Breast epithelium (tissue), 4 donors: ENCODE measurements at regions not wholly inside any gene's neighbourhood (a gene's known extent, or its start where the extent isn't known, plus 50 kb on each side); places are given as distances from the start of the nearest gene placed in this dataset.

Experiments used
- DNase-seq, 2 donors: peaks; one replicate each; pipeline ENCODE4 v3.0.0-alpha.2; 2019; ENCODE audit warnings: low spot score in 2 of 2
- H3K27ac ChIP-seq, 2 donors: fragments of 200-600 bp; sonication (generic) in 1 of 2; one replicate each; pipeline ENCODE4 v1.5.1; 2016 to 2019; ENCODE audit warnings: mild to moderate bottlenecking in 1 of 2
- H3K27me3 ChIP-seq, 2 donors: fragments of 200-600 bp; sonication (generic) in 1 of 2; one replicate each; pipeline versions ENCODE4 v1.5.1 to v1.6.0; 2017 to 2019; ENCODE audit warnings: control low read depth in 1 of 2, mild to moderate bottlenecking in 1 of 2
- H3K36me3 ChIP-seq: fragments of 200-600 bp; one replicate; pipeline ENCODE4 v1.5.1; 2019
- H3K4me1 ChIP-seq, 2 donors: fragments of 200-600 bp; sonication (generic); one replicate each; pipeline ENCODE4 v1.5.1; 2016 to 2019; ENCODE audit warnings: control low read depth in 1 of 2
- H3K4me3 ChIP-seq, 3 donors: fragments of 200-600 bp; sonication (generic); 1 replicate in 2 of 3; 2 replicates in 1 of 3; pipeline ENCODE4 v1.5.1; 2016 to 2019; ENCODE audit warnings: mild to moderate bottlenecking in 3 of 3, moderate library complexity in 2 of 3
- H3K9me3 ChIP-seq, 2 donors: fragments of 200-600 bp; sonication (generic) in 1 of 2; one replicate each; pipeline ENCODE4 v1.5.1; 2016 to 2019; ENCODE audit warnings: control low read depth in 1 of 2
- POLR2A ChIP-seq: fragments of 450-650 bp; IDR thresholded peaks from one replicate; pipeline ENCODE4 v1.6.1; 2016; ENCODE audit warnings: antibody characterized with exemption, mild to moderate bottlenecking, moderate library complexity
- POLR2AphosphoS5 ChIP-seq, 3 donors: sonication (generic); formaldehyde crosslinking; IDR thresholded peaks; one replicate each; pipeline ENCODE4 v1.6.1; 2017; ENCODE audit warnings: antibody characterized with exemption in 3 of 3
- intact Hi-C: fragments of 100-400 bp; cut with DNase I; formaldehyde crosslinking; loops from one replicate; pipeline ENCODE4 v1.15.1; 2023; ENCODE audit warnings: low total_unique reads
- TF ChIP-seq, protein P1 (sequence below), 3 donors: fragments of 450-650 bp; IDR thresholded peaks; one replicate each; pipeline ENCODE4 v1.5.1; 2016 to 2017; ENCODE audit warnings: antibody characterized with exemption in 3 of 3, mild to moderate bottlenecking in 3 of 3, moderate library complexity in 3 of 3

DNA sequence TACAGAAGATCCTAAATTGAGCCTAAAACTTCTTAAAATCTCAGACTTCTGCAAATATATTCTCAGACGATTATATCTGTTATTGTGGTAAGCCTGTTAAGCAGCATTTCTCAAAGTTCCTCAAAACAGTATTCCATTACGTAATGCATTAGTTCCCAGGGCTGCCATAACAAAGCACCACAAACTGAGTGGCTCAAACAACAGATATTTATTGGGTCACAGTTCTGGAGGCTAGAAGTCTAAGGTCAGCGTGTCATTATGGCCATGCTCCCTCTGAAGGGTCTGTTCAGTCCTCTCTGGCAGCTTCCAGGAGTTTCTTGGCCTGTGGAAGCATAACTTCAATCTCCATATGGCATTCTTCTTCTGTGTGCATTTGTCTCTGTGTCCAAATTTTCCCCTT, 103.5 kb upstream of the ST6GALNAC5 start:
- H3K27ac ChIP-seq: no peak overlapping the region
- TF ChIP-seq POLR2AphosphoS5 (IDR thresholded peaks at IDR 0.05) (no peak), POLR2A (no peak)
- TF ChIP-seq, protein P1, sequence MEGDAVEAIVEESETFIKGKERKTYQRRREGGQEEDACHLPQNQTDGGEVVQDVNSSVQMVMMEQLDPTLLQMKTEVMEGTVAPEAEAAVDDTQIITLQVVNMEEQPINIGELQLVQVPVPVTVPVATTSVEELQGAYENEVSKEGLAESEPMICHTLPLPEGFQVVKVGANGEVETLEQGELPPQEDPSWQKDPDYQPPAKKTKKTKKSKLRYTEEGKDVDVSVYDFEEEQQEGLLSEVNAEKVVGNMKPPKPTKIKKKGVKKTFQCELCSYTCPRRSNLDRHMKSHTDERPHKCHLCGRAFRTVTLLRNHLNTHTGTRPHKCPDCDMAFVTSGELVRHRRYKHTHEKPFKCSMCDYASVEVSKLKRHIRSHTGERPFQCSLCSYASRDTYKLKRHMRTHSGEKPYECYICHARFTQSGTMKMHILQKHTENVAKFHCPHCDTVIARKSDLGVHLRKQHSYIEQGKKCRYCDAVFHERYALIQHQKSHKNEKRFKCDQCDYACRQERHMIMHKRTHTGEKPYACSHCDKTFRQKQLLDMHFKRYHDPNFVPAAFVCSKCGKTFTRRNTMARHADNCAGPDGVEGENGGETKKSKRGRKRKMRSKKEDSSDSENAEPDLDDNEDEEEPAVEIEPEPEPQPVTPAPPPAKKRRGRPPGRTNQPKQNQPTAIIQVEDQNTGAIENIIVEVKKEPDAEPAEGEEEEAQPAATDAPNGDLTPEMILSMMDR (IDR thresholded peaks at IDR 0.05): no peak
- H3K4me1 ChIP-seq: no peaks in the 10 kb centered on the region
- no peak overlapping the region for H3K4me3 ChIP-seq
- no peaks in the 10 kb centered on the region for H3K27me3 ChIP-seq
- intact Hi-C loops: no loop called here
- no peaks in the 10 kb centered on the region for H3K9me3 ChIP-seq
- no peak for DNase-seq
- no peaks in the 10 kb centered on the region for H3K36me3 ChIP-seq

DNA sequence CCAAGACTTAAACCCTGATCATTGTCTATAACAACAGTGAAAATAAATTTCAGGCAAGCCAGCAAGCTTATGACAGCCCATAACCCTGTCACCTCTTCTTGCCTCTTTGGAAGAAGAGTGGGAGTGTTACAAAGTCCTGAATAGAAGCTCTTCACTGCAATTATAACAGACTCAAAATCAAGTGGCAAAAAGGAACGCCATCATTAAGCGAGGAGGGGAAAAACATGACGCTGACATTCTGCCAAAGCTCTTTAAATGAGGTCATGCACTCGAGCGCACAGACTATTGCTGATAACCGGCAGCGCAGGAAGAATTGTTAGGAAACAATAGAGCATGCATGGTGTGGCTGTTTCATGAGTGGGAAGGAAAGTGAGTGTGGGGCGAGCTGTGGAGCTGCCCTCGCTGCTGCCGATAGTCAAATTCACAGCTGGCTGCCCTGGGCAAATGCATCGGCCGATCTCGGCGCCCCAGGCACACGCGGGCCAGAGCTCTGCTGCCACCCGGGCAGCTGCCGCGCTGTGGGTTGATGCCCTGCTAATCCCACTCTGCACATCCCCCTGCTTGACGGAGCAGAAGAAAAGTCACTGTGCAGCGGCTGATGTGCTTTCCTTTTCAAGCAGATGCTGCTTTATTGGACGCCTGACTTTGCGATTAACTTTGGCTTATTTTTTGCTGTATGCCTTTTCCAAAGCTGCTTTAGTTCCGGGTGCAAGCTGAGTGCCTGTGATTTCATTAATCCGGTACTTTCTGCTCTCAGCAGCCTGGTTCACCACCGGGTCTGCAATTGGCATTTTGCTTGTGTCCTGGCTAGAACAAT, 102.4 kb upstream of the ST6GALNAC5 start:
- H3K27me3 ChIP-seq: no peaks in the 10 kb centered on the region
- H3K9me3 ChIP-seq: no peaks in the 10 kb centered on the region
- H3K36me3 ChIP-seq: no peaks in the 10 kb centered on the region
- no peak for DNase-seq
- intact Hi-C loops: no loop called here
- H3K4me1 ChIP-seq: no peaks in the 10 kb centered on the region
- peak overlapping the region in 1 of 3 donors; percentile 43 for H3K4me3 ChIP-seq
- no peak for TF ChIP-seq POLR2AphosphoS5 (IDR thresholded peaks at IDR 0.05)
- TF ChIP-seq, protein P1 (IDR thresholded peaks at IDR 0.05): no peak
- TF ChIP-seq POLR2A: no peak
- no peak overlapping the region for H3K27ac ChIP-seq

DNA sequence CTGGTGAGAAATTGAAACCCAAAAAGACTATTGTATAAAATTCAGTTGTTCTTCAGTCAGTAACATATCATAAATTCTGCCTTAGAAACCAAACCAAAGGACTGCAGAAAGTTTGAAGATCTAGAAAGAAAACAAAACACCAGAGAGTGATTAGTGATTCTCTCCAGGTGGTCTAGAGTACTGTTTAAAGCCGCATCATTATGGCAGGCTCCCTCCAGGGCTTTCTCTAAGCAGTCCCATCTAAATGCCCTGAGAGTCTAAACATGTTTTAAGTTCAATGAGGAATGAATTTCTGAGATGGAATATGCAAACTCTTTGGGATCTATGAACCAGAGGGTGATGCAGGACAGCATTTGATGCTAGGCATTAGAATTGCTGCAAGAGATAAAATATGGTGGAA, 100.9 kb upstream of the ST6GALNAC5 start:
- Histone ChIP-seq H3K27ac (no peak overlapping the region), H3K4me3 (no peak overlapping the region), H3K4me1 (no peaks in the 10 kb centered on the region), H3K27me3 (no peaks in the 10 kb centered on the region), H3K36me3 (no peaks in the 10 kb centered on the region), H3K9me3 (no peaks in the 10 kb centered on the region)
- no peak for TF ChIP-seq POLR2A
- TF ChIP-seq POLR2AphosphoS5 (IDR thresholded peaks at IDR 0.05): no peak
- TF ChIP-seq, protein P1 (IDR thresholded peaks at IDR 0.05): no peak
- intact Hi-C loops: no loop called here
- DNase-seq: no peak

DNA sequence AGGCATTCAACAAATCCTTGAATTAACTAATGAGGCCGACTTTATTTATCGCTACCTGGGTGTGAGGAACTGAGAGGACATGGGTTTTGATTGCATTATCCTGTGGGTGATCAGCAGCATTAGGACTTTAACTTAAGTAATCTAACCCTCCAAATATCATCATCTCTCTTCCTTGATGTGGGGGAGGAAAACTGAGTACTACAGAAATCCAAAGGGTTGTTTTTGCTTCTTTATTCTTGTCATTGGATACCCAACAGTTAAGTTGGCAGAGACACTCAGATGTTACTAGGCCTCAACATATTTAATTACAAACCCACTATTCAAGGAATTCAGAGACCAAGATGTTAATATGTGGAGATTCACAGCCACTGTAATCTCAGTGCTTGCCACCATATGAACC, 97.4 kb upstream of the ST6GALNAC5 start:
- no peak for TF ChIP-seq POLR2A
- no peak for TF ChIP-seq POLR2AphosphoS5 (IDR thresholded peaks at IDR 0.05)
- TF ChIP-seq, protein P1 (IDR thresholded peaks at IDR 0.05): no peak
- Histone ChIP-seq H3K4me1 (no peaks in the 10 kb centered on the region), H3K27ac (no peak overlapping the region), H3K36me3 (no peaks in the 10 kb centered on the region), H3K27me3 (no peaks in the 10 kb centered on the region), H3K4me3 (no peak overlapping the region), H3K9me3 (no peaks in the 10 kb centered on the region)
- intact Hi-C loops: no loop called here
- no peak for DNase-seq

DNA sequence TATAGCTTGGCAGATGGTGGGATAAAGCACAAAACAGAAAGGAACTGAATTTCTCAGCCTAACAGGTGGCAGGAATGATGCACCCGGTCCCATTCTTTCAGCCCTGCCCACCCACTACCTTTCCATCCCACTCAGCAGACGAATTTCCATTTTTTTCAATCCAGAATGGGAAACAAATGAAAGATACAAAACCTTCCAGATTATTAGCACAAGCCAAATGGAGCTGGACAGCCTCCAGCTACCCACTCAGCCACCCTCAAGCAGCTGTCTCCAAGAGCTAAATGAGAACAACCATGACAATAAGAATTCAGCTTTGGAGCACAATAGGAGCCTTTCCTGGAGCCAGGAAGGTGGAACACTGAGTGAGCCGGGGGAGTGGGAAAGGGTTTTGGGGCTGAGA, 96.3 kb upstream of the ST6GALNAC5 start:
- Histone ChIP-seq H3K9me3 (no peaks in the 10 kb centered on the region), H3K4me1 (no peaks in the 10 kb centered on the region), H3K27ac (no peak overlapping the region), H3K27me3 (no peaks in the 10 kb centered on the region), H3K4me3 (no peak overlapping the region), H3K36me3 (no peaks in the 10 kb centered on the region)
- no peak for TF ChIP-seq POLR2A
- TF ChIP-seq, protein P1 (IDR thresholded peaks at IDR 0.05): no peak
- TF ChIP-seq POLR2AphosphoS5 (IDR thresholded peaks at IDR 0.05): no peak
- DNase-seq: no peak
- intact Hi-C loops: no loop called here
